Activated CD8-positive, alpha-beta memory T cell treated with anti-CD3 and anti-CD28 coated beads, Interleukin-2, amount 50 U/mL, for 24 hours (primary cell): ENCODE measurements at regions not wholly inside any gene's neighbourhood (a gene's known extent, or its start where the extent isn't known, plus 50 kb on each side); places are given as distances from the start of the nearest gene placed in this dataset.

Experiments used
- DNase-seq: peaks from one replicate; pipeline ENCODE4 v3.0.0-alpha.2; 2020; ENCODE audit errors: extremely low read depth

DNA sequence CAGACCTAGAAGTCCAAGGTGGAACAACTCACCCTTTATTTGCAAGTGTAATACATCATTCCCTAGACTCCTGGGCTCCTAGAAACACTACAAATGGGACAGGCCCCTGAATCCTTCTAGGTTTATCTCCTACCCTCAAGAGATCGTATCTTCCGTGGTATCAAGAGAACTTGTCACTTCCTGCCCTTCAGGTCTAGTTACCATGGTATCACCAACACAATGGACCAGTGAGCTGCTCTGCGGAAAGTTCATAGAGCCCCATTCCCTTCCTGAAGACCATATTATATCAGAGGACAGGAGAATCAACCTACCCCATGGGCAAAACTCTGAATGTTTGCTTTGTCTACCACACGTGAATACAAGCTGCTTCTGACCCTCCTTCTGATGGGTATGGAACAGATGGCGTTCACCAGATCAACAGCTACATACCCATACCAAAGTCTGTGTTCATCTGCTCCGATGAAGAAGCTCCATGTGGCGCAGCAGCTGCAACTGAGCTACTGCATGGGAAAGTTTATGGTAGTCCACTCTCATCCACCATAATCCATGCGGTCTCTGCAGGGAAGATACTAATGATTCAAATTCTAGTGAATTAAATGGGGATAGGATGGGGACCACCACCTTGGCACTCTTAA is 84.6 kb upstream of the KLF13 start:
- DNase-seq = no peak

DNA sequence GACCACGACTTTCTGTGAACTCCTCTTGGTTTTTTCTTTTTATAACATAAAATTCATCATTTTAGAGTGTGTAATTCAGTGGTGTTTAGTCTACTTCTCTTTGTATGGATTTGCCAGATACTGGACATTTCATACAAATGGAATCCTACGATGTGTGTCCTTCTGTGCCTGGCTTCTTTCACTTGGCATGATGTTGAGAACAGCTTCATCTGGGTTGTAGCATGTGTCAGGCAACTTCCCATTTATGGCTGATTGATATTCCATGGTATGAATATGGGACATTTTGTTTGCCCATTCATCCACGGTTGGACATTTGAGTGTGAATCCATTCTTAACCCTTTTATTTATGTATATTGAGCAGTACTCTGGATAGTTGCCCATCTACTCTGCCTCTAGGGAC is 82.7 kb upstream of the KLF13 start:
- DNase-seq = no peak

GRCh38 chr15:31245135-31245689 is 81.4 kb upstream of the KLF13 start:
- no peak for DNase-seq

DNA sequence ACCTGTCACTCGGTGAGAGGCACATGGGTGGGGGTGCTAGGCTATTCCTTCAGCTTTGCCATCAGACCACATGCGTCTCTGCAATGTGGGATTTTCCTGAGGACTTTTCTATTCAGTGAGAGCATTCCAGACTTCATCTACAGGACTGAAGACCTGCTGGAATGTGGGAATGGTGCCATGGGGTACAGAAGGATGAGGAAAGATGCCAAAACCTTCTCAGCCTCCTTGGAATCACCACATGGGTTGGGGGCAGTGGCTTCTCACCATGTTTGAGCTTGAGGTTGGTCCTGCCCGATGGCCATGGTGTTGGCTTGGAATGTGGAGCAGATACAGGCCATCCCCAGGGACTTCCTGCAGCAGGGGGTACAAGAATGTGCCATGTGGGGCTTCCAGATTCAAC is 80.9 kb upstream of the KLF13 start:
- DNase-seq = no peak

DNA sequence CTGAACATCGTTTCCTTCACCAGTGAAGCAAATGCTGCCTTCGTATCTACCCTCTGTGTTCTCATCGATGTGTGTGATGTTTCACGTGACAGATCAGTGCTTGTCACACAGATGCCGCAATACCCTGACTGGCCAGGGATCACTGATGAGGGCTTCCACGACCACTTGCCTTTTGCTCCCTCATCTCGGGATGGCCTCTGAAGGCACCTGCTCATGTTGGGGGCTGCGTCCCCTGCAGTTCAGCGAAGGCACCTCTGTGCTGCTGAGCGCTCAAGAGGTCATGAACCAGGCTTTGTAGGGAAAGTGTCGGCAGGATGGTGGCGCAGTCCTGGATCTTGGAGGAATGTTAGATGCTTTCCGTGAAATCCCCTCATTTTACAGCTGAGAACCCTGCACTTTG is 79.2 kb upstream of the KLF13 start:
- no peak for DNase-seq

- no peak for DNase-seq
Measured at GRCh38 chr15:31248263-31248662, 78.4 kb upstream of the KLF13 start.

DNA sequence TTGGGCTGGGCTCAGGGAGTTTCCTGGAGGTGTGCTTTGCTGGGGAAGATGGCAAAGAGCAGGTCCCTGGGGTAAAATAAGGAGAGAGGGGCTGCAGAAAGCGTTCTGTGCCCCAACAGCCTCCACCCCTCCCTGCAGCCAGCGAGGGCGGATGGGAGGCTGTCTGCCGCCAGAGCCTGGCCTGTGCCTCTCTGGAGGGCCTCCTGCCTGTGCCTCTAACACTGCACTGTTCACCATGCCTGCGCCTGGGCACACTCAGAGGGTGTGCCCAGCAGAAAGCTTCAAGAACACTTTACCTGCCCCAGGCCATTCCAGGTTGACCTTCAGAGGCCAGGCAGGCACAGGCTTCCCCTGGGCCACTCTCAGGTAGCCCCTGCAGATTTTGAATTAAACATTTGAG is 77.7 kb upstream of the KLF13 start:
- DNase-seq = no peak

- DNase-seq = no peak
Measured at GRCh38 chr15:31250033-31250432, 76.6 kb upstream of the KLF13 start.

GRCh38 chr15:31251165-31251564 is 75.5 kb upstream of the KLF13 start:
- DNase-seq = no peak

DNA sequence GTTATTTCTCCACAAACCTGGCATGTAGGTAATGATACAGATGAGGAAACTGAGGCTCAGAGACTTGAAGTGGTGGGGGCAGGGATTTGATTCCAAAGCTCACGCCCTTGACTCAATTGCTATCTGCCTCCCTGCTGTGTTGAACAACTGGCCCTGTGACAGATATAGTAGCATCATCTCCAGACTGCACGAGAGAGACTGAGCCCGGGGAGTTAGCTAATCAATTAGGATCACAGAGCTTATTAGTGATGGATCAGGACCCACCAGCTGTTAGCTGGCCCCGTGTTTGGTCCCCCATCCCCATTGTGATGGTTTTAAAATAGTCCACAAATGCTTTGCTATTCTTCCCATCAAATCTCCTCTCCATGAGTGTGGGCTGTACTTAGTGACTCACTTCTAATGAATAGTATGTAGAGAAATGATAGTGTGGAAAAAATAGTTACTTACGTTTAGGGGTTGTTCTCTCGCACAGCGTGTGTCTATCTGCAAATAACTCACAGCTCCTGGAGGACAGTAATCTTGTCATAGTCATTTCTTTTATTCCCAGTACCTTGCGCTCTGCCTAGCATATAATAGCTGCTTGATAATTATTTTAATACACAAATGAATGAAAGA is 74.4 kb upstream of the KLF13 start:
- no peak for DNase-seq

DNA sequence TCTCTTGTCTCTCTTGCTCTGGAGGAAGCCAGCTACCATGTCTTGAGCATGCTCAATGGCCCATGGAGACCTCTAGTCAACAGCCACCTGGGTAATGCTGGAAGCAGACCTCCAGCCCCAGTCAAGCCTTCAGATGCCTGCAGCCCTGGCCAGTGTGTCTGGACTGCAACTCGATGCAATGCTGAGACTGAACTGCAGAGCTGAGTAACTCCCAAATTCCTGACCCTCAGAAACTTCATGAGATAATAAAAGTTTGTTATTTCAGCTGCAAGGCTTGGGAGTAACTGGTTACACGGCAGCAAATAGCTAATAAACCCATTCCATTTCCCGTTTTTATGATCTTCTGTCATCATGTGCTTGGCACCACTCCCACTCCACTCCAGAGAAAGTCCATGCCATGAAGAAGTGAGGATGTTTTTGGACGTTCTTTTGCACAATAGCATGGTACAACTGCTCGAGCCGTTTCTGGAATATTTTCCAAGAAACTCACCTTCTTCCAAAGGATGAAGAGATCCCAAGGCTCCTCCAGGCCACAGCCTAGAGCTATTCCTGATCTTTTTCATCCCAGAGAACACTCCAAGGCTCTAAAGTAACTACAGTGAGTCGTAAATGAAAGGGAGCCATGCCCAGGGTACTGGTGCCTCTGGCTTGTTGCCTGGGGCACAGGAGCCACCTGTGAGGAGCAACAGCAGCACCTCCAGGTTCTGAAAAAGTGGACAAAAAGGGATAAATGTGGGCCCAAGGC is 72.0 kb upstream of the KLF13 start:
- DNase-seq = no peak

GRCh38 chr15:31255176-31255510 is 71.5 kb upstream of the KLF13 start:
- DNase-seq = no peak

- DNase-seq = no peak
Measured at GRCh38 chr15:31255732-31256377, 70.8 kb upstream of the KLF13 start.

DNA sequence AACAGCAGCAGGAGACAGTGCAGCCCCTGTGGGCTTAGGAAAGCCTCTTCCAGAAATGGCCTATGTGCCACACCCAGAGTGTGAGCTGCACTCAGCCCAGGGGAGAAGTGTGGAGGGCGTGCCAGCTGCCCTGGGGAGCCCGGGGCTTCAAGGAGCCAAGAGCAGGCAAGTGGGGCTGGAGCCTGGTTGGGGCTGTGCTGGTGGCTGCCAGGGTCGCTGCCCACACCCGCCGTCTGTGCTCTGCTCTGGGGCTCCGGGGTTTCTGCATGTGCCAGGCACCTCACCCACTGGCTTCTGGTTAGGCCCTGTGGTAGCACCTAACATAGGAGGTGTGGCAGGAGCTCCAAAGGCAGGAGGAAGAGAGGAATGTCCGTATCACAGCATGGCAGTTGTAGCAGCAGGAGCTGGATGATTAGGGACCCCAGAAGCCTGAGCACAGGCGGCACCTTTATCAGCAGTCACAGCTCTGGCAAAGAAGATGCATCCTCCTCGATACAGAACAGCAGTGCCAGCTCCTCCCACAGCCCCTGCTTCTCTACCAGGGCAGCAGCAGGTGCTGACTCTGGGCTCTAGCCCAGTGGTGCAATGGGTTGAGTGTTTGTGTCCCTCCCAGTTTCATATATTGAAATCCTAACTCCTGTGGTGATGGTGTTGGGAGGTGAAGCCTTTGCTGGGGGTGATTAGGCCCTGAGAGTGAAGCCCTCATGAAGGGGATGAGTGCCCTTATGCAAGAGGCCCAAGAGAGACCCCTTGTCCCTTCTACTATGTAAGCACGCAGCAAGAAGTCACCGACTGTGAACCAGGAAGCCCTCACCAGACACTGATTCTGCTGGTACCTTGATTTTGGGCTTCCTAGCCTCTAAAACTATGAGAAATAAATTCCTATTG is 70.0 kb upstream of the KLF13 start:
- DNase-seq = no peak

GRCh38 chr15:31257286-31257685 is 69.3 kb upstream of the KLF13 start:
- no peak for DNase-seq

- no peak for DNase-seq
Measured at GRCh38 chr15:31258260-31258659, 68.4 kb upstream of the KLF13 start.

- no peak for DNase-seq
Measured at GRCh38 chr15:31259562-31260252, 66.9 kb upstream of the KLF13 start.

DNA sequence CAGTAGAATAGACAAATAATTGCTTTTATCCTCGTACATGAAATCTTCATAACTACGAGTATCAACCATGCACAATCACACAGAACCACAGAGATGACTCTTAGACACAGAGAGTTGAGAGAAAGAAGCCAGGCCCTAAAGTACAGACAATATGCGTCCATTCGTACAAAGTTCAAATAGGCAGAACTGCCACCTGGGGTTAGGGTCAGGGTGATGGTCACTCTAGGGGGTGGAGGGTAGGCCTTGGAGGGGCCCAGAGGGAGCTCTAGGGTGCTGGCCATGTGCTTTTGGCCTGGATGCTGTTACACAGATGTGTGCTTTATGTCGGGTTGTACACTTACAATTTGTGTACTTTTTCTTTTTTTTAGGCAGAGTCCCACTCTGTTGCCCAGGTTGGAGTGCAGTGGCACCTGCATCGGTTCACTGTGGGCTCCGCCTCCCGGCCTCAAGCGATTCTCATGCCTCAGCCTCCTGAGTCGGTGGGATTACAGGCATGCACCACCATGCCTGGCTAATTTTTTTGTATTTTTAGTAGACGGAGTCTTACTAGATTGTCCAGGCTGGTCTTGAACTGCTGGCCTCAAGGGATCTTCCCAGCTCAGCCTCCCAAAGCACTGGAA is 65.9 kb upstream of the KLF13 start:
- no peak for DNase-seq

- DNase-seq = no peak
Measured at GRCh38 chr15:31261266-31262142, 65.1 kb upstream of the KLF13 start.

DNA sequence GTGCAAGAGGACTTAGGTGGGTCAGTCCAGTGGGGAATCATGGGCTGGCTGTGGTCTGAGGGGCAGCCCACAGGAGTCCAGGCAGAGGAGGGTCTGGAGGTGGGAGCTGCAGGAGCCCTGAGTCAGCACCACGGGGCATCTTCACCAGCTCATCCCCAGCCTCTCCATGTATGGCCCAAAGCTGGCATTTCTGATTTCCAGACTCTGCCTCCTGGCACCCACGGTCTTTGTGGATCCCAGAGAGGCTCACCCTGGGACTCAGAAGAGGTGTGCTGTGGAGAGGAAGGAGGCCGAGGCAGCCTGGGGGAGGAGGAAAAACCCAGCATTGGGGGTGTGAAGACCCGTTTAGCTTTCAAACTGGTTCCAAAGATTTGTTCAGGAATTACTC is 64.5 kb upstream of the KLF13 start:
- DNase-seq = no peak
